ENCODE measurements at regions not wholly inside any gene's neighbourhood (a gene's known extent, or its start where the extent isn't known, plus 50 kb on each side); places are given as distances from the start of the nearest gene placed in this dataset.
"Not testable (repeated sequence)": the region's sequence is repeated elsewhere in the genome, so short reads cannot be mapped to it uniquely, and the experiment has no call there.

- no peak for DNase-seq
These were observed 129.6 kb upstream of the RAB4A start for GRCh38 chr1:229141271-229141670.

- DNase-seq = no peak
These were observed 129.1 kb upstream of the RAB4A start for GRCh38 chr1:229141689-229142377.

GRCh38 chr1:229142471-229142870 lies 128.4 kb upstream of the RAB4A start:
- no peak for DNase-seq

GRCh38 chr1:229146647-229147046 lies 124.3 kb upstream of the RAB4A start:
- no peak for DNase-seq

GRCh38 chr1:229147072-229147471 lies 123.8 kb upstream of the RAB4A start:
- no peak for DNase-seq

GRCh38 chr1:229148041-229148671 lies 122.8 kb upstream of the RAB4A start:
- DNase-seq = peak; percentile 5 to 30

GRCh38 chr1:229148743-229149142 lies 122.2 kb upstream of the RAB4A start:
- no peak for DNase-seq

- DNase-seq = no peak
These were observed 121.5 kb upstream of the RAB4A start for GRCh38 chr1:229149435-229149834.

GRCh38 chr1:229150518-229150917 lies 120.4 kb upstream of the RAB4A start:
- no peak for DNase-seq

GRCh38 chr1:229151412-229151811 lies 119.5 kb upstream of the RAB4A start:
- not testable (repeated sequence) for DNase-seq

- no peak for DNase-seq
These were observed 118.6 kb upstream of the RAB4A start for GRCh38 chr1:229152311-229152710.

- DNase-seq = no peak
These were observed 116.9 kb upstream of the RAB4A start for GRCh38 chr1:229153955-229154548.

GRCh38 chr1:229154811-229155210 lies 116.1 kb upstream of the RAB4A start:
- DNase-seq = no peak

GRCh38 chr1:229155472-229155871 lies 115.4 kb upstream of the RAB4A start:
- DNase-seq = no peak

GRCh38 chr1:229156872-229157271 lies 114.0 kb upstream of the RAB4A start:
- DNase-seq = no peak

- no peak for DNase-seq
These were observed 113.4 kb upstream of the RAB4A start for GRCh38 chr1:229157480-229157879.

- no peak for DNase-seq
These were observed 112.5 kb upstream of the RAB4A start for GRCh38 chr1:229158341-229158921.

- DNase-seq = no peak
These were observed 112.0 kb upstream of the RAB4A start for GRCh38 chr1:229158927-229159326.

- DNase-seq = no peak
These were observed 111.0 kb upstream of the RAB4A start for GRCh38 chr1:229159668-229160544.

- no peak for DNase-seq
These were observed 109.2 kb upstream of the RAB4A start for GRCh38 chr1:229161740-229162139.

GRCh38 chr1:229162825-229163515 lies 107.9 kb upstream of the RAB4A start:
- DNase-seq = no peak

GRCh38 chr1:229164348-229164747 lies 106.6 kb upstream of the RAB4A start:
- DNase-seq = no peak
